Activated CD4-positive, alpha-beta T cell treated with anti-CD3 and anti-CD28 coated beads, Interleukin-2, Interleukin-6, amounts not matched to agents 100 ng/mL and 50 ng/mL, durations not matched to agents 16 hours and 8 hours (primary cell): ENCODE measurements at regions not wholly inside any gene's neighbourhood (a gene's known extent, or its start where the extent isn't known, plus 50 kb on each side); places are given as distances from the start of the nearest gene placed in this dataset.
A peak's percentile ranks its signal among the peaks of the same experiment; 100 is the strongest.
"Not testable (repeated sequence)": the region's sequence is repeated elsewhere in the genome, so short reads cannot be mapped to it uniquely, and the experiment has no call there.

Source experiments
- DNase-seq: peaks from one replicate; pipeline ENCODE4 v3.0.0-alpha.2; 2020

GRCh38 chr4:85106805-85107336 lies 140.4 kb upstream of the WDFY3 start:
- no peak for DNase-seq

- no peak for DNase-seq
Measured at GRCh38 chr4:85107553-85107952, 141.1 kb upstream of the WDFY3 start.

- no peak for DNase-seq
Measured at GRCh38 chr4:85113706-85114105, 147.2 kb upstream of the WDFY3 start.

GRCh38 chr4:85114526-85114925 lies 148.0 kb upstream of the WDFY3 start:
- no peak for DNase-seq

- DNase-seq = no peak
Measured at GRCh38 chr4:85116008-85116407, 149.5 kb upstream of the WDFY3 start.

- no peak for DNase-seq
Measured at GRCh38 chr4:85125688-85126087, 159.2 kb upstream of the WDFY3 start.

GRCh38 chr4:85126991-85127591 lies 160.6 kb upstream of the WDFY3 start:
- DNase-seq = no peak

GRCh38 chr4:85127653-85128052 lies 161.2 kb upstream of the WDFY3 start:
- DNase-seq = peak; percentile 2

- no peak for DNase-seq
Measured at GRCh38 chr4:85128246-85129204, 162.0 kb upstream of the WDFY3 start.

GRCh38 chr4:85129354-85130125 lies 163.1 kb upstream of the WDFY3 start:
- DNase-seq = not testable (repeated sequence)

- no peak for DNase-seq
Measured at GRCh38 chr4:85132117-85132516, 165.6 kb upstream of the WDFY3 start.

GRCh38 chr4:85132570-85132969 lies 166.1 kb upstream of the WDFY3 start:
- no peak for DNase-seq

GRCh38 chr4:85139749-85140148 lies 173.3 kb upstream of the WDFY3 start:
- not testable (repeated sequence) for DNase-seq

- DNase-seq = no peak
Measured at GRCh38 chr4:85142451-85142850, 176.0 kb upstream of the WDFY3 start.

- peak; percentile 44 for DNase-seq
Measured at GRCh38 chr4:85147481-85148076, 181.1 kb upstream of the WDFY3 start.

- DNase-seq = no peak
Measured at GRCh38 chr4:85149676-85150075, 183.2 kb upstream of the WDFY3 start.

- DNase-seq = no peak
Measured at GRCh38 chr4:85151371-85151770, 184.9 kb upstream of the WDFY3 start.

- no peak for DNase-seq
Measured at GRCh38 chr4:85151786-85152185, 185.3 kb upstream of the WDFY3 start.

GRCh38 chr4:85152480-85152879 lies 186.0 kb upstream of the WDFY3 start:
- no peak for DNase-seq

- DNase-seq = no peak
Measured at GRCh38 chr4:85153221-85153620, 186.7 kb upstream of the WDFY3 start.

- no peak for DNase-seq
Measured at GRCh38 chr4:85154591-85154990, 188.1 kb upstream of the WDFY3 start.

GRCh38 chr4:85165808-85166207 lies 199.3 kb upstream of the WDFY3 start:
- DNase-seq = no peak

- no peak for DNase-seq
Measured at GRCh38 chr4:85166318-85166717, 199.8 kb upstream of the WDFY3 start.
